ENCODE measurements at regions not wholly inside any gene's neighbourhood (a gene's known extent, or its start where the extent isn't known, plus 50 kb on each side); places are given as distances from the start of the nearest gene placed in this dataset.

DNA sequence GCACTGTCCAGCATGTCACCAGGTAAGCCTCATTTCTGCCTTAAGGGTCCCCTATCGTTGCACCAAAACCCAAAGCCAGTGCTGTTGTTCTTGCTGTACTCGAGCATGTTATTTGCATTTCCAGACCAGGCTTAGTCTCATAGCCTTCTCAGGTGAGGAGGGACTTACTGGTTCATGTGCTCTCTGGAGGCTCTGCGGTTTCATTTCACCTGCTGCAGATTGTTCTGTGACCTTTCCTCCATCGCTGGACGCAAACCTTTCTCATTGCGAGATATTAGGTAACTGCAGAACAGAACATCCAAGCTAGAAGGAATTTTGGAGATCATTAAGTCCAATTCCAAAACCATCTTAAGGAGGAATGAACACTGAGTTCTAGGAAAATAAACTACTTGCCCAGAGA, 187.3 kb upstream of the BCL6 start:
- TF ChIP-seq, protein P1, sequence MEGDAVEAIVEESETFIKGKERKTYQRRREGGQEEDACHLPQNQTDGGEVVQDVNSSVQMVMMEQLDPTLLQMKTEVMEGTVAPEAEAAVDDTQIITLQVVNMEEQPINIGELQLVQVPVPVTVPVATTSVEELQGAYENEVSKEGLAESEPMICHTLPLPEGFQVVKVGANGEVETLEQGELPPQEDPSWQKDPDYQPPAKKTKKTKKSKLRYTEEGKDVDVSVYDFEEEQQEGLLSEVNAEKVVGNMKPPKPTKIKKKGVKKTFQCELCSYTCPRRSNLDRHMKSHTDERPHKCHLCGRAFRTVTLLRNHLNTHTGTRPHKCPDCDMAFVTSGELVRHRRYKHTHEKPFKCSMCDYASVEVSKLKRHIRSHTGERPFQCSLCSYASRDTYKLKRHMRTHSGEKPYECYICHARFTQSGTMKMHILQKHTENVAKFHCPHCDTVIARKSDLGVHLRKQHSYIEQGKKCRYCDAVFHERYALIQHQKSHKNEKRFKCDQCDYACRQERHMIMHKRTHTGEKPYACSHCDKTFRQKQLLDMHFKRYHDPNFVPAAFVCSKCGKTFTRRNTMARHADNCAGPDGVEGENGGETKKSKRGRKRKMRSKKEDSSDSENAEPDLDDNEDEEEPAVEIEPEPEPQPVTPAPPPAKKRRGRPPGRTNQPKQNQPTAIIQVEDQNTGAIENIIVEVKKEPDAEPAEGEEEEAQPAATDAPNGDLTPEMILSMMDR (conservative IDR thresholded peaks at IDR 0.05): no peak
- no peak overlapping the region for H3K27ac ChIP-seq

DNA sequence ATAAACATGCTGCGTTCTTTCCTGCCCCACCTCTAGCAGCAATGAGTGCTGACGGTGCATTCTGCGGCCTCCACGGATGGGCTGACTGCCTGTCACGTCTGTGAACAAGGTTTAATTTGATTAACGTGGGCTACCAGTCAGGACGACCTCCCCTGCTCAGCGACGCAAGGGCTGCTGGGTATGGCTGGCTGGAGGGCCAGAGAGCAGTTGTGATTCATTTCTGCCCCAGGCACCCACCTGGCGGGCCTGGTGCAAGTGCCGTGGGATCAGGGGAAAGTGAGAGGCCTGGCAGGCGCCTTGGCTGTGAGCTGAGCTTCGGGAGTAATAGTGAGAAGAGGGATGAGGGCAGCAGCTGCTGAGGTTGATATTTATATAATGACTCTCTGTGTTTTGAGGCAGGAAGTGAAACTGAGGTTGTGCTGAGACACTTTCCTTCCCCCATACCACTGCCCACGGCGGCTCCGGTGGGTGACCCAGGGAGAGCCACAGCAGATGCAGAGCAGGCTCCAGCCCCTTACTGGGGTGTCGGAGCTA, 190.4 kb upstream of the BCL6 start:
- TF ChIP-seq, protein P1 (conservative IDR thresholded peaks at IDR 0.05): no peak
- H3K27ac ChIP-seq: no peak overlapping the region

DNA sequence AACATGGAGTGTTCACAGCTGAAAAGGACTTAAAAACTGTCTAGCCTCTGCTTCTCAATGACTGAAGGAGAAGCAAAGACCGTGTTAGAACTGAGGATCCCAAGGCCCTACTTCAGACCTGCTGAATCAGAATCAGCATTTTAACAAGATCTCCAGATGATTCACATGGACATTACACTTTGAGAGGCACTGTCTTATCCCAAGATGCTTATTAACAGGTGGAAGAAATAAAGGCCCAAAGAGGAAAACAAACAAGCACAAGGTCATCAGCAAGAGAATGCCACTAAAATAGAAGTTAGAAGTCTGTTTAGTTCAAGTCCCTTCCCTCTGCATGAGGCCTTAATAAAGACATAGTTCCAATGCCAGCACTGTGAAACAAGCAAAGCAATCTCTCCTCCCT, 191.4 kb upstream of the BCL6 start:
- TF ChIP-seq, protein P1 (conservative IDR thresholded peaks at IDR 0.05): no peak

DNA sequence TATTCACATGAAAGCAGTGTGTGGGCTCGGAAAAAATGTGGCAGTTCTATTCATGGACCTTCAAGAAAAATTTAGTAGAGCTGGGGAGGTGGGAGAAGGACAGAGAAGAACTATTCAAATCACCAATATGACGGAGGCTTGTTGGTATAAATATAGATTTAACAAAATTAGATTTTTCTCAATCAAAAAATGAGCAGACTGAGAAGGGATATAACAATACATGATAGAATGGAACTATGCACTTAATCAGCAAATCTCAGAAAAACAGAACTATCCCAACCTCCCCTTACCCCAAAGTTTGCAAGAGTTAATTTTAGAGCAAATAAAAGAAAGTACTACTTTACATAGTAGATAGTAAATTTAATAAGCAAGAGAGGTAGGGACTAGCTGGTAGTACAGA, 194.6 kb upstream of the BCL6 start:
- H3K27ac ChIP-seq: no peak overlapping the region
- TF ChIP-seq, protein P1 (conservative IDR thresholded peaks at IDR 0.05): no peak

More for the DNA sequence above, 191.4 kb upstream of the BCL6 start:
- no peak overlapping the region for H3K27ac ChIP-seq

DNA sequence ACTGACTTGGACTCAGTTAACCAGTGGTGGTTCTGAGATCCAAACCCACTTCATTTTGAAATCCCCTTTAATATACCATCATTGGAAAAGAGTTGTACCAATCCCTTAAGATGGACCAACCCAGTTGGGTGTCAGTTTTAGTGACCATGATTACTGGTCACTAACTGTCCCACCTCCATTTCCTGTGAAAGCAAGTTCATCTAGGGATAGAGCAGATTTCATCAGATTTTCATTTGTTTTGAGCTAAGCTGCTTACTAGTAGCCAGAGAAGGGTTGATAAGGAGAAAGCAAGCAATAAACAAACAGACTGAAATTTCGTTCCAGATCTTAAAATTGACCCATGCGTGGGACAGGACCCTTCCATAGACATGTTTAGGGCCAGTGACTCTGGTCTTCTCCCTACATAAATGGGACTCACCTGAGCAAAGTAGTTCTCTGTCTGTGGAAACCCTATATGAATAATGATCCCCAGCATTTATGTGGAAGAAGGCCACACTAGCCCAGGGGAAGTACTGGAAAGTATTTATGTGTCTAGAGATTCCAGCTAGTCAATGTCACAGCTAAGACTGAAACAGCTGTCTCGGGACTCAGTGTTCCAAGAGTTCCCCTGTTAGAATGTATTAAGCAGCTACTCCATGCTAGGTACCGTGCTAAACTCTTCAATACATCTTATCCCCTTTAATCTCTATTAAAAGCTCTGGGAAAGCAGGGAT, 196.0 kb upstream of the BCL6 start:
- H3K27ac ChIP-seq: no peak overlapping the region
- TF ChIP-seq, protein P1 (conservative IDR thresholded peaks at IDR 0.05): no peak

DNA sequence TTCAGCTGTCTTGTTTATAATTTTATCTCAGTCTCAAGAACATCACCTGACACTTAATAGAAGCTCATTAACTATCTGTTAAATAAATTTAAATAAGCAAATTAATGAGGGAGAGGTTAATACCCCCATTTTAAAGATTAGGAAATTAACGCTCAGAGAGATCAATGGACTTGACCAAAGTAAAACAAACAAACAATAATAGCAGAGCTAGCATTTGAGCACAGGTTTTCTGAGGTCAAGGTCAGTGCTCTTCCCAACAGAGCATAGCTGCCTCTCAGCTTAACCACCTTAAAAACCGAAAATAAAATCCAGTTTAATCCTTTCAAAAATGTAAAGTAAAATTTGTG, 196.6 kb upstream of the BCL6 start:
- TF ChIP-seq, protein P1 (conservative IDR thresholded peaks at IDR 0.05): no peak
- no peak overlapping the region for H3K27ac ChIP-seq

DNA sequence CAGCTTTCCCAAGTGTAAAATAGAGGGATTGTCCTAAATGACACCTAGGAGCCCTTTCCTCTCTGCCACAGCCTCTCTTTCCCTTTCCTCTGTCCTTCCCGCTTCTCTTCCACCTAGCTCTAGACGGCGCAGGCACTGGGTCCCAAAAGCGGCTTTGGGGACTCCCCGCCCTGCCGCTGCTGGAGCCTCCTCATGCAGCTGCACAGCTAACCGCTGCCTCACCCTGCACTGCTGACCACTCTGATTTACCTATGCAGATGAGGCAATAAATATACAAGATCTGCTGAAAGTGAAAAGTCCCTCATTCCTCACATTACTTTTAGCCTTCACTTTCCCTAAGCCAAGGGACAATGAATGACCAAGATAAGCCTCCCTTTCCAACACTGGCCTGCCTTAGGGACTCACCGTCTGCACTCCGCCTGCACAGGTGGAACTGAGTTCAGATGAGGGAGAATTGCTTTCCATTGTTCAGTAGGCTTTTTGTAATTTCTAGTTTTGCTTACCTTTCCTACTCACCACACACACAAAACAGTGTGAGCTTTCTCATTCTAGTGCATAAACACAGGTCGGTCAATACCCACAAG, 197.5 kb upstream of the BCL6 start:
- TF ChIP-seq, protein P1 (conservative IDR thresholded peaks at IDR 0.05): no peak
- H3K27ac ChIP-seq: no peak overlapping the region

Measured in VCaP (cell line).